Superior temporal gyrus (tissue), 1 donor: ENCODE measurements at regions not wholly inside any gene's neighbourhood (a gene's known extent, or its start where the extent isn't known, plus 50 kb on each side); places are given as distances from the start of the nearest gene placed in this dataset.

Source experiments
- DNase-seq: peaks from one replicate; pipeline ENCODE4 v3.0.0-alpha.2; 2016; ENCODE audit errors: extremely low spot score

- no peak for DNase-seq
These were observed 220.1 kb downstream of the OSR1 start for GRCh38 chr2:19138264-19138825.

GRCh38 chr2:19137433-19137832 is 221.0 kb downstream of the OSR1 start:
- no peak for DNase-seq

- no peak for DNase-seq
These were observed 225.5 kb downstream of the OSR1 start for GRCh38 chr2:19132967-19133366.

- DNase-seq, result no peak
These were observed 226.6 kb downstream of the OSR1 start for GRCh38 chr2:19131871-19132270.

GRCh38 chr2:19128148-19128547 is 230.3 kb downstream of the OSR1 start:
- DNase-seq, result no peak

GRCh38 chr2:19127616-19128015 is 230.8 kb downstream of the OSR1 start:
- DNase-seq, result no peak

- DNase-seq, result no peak
These were observed 232.3 kb downstream of the OSR1 start for GRCh38 chr2:19125901-19126680.

- no peak for DNase-seq
These were observed 234.3 kb downstream of the OSR1 start for GRCh38 chr2:19124135-19124534.

GRCh38 chr2:19123556-19123955 is 234.9 kb downstream of the OSR1 start:
- DNase-seq, result no peak

GRCh38 chr2:19122220-19122619 is 236.2 kb downstream of the OSR1 start:
- no peak for DNase-seq

- DNase-seq, result peak; percentile 87
These were observed 237.3 kb downstream of the OSR1 start for GRCh38 chr2:19120941-19121750.

- DNase-seq, result no peak
These were observed 238.2 kb downstream of the OSR1 start for GRCh38 chr2:19120181-19120580.

- DNase-seq, result peak; percentile 82
These were observed 239.0 kb downstream of the OSR1 start for GRCh38 chr2:19119326-19120001.

GRCh38 chr2:19116918-19117317 is 241.5 kb downstream of the OSR1 start:
- no peak for DNase-seq

- DNase-seq, result no peak
These were observed 243.6 kb downstream of the OSR1 start for GRCh38 chr2:19114754-19115231.

GRCh38 chr2:19114126-19114525 is 244.3 kb downstream of the OSR1 start:
- DNase-seq, result no peak

GRCh38 chr2:19111354-19111753 is 247.1 kb downstream of the OSR1 start:
- DNase-seq, result no peak

GRCh38 chr2:19109518-19109917 is 248.9 kb downstream of the OSR1 start:
- no peak for DNase-seq

- DNase-seq, result no peak
These were observed 252.0 kb downstream of the OSR1 start for GRCh38 chr2:19106376-19106775.

GRCh38 chr2:19104503-19104902 is 253.9 kb downstream of the OSR1 start:
- DNase-seq, result no peak

- no peak for DNase-seq
These were observed 255.6 kb downstream of the OSR1 start for GRCh38 chr2:19102696-19103423.
